GM19395 (cell line): ENCODE measurements at regions not wholly inside any gene's neighbourhood (a gene's known extent, or its start where the extent isn't known, plus 50 kb on each side); places are given as distances from the start of the nearest gene placed in this dataset.
"Not testable (repeated sequence)": the region's sequence is repeated elsewhere in the genome, so short reads cannot be mapped to it uniquely, and the experiment has no call there.

Source experiments
- ATAC-seq: cut with Tn5 transposase; IDR thresholded peaks from one replicate; pipeline ENCODE4 v1.9.1; 2021; ENCODE audit warnings: mild to moderate bottlenecking, moderate library complexity; ENCODE audit not compliant: unreplicated experiment

- no peak for ATAC-seq
Observed at GRCh38 chr11:25741886-25742285, 590.0 kb upstream of the ANO3 start.

GRCh38 chr11:25742800-25743199 is 589.1 kb upstream of the ANO3 start:
- ATAC-seq: no peak

- ATAC-seq: no peak
Observed at GRCh38 chr11:25755381-25755780, 576.5 kb upstream of the ANO3 start.

GRCh38 chr11:25755918-25756584 is 575.9 kb upstream of the ANO3 start:
- no peak for ATAC-seq

GRCh38 chr11:25758145-25758661 is 573.7 kb upstream of the ANO3 start:
- ATAC-seq: no peak

- no peak for ATAC-seq
Observed at GRCh38 chr11:25766332-25767015, 565.5 kb upstream of the ANO3 start.

- no peak for ATAC-seq
Observed at GRCh38 chr11:25769287-25769686, 562.6 kb upstream of the ANO3 start.

- ATAC-seq: no peak
Observed at GRCh38 chr11:25771605-25772004, 560.3 kb upstream of the ANO3 start.

- no peak for ATAC-seq
Observed at GRCh38 chr11:25775603-25776002, 556.3 kb upstream of the ANO3 start.

GRCh38 chr11:25776238-25776637 is 555.7 kb upstream of the ANO3 start:
- ATAC-seq: no peak

- no peak for ATAC-seq
Observed at GRCh38 chr11:25777343-25777742, 554.6 kb upstream of the ANO3 start.

GRCh38 chr11:25779033-25779432 is 552.9 kb upstream of the ANO3 start:
- ATAC-seq: no peak

GRCh38 chr11:25787416-25787815 is 544.5 kb upstream of the ANO3 start:
- ATAC-seq: no peak

GRCh38 chr11:25790396-25790795 is 541.5 kb upstream of the ANO3 start:
- ATAC-seq: no peak

GRCh38 chr11:25793637-25794036 is 538.3 kb upstream of the ANO3 start:
- no peak for ATAC-seq

GRCh38 chr11:25794804-25795203 is 537.1 kb upstream of the ANO3 start:
- ATAC-seq: no peak

GRCh38 chr11:25816411-25816810 is 515.5 kb upstream of the ANO3 start:
- ATAC-seq: no peak

- ATAC-seq: no peak
Observed at GRCh38 chr11:25824688-25825087, 507.2 kb upstream of the ANO3 start.

- not testable (repeated sequence) for ATAC-seq
Observed at GRCh38 chr11:25831485-25831884, 500.4 kb upstream of the ANO3 start.

GRCh38 chr11:25838918-25839625 is 492.9 kb upstream of the ANO3 start:
- no peak for ATAC-seq

GRCh38 chr11:25844811-25845210 is 487.1 kb upstream of the ANO3 start:
- no peak for ATAC-seq

- no peak for ATAC-seq
Observed at GRCh38 chr11:25855916-25856315, 476.0 kb upstream of the ANO3 start.
